CD4-positive, alpha-beta T cell treated with Interleukin-17A for 1 hour (primary cell): ENCODE measurements at regions not wholly inside any gene's neighbourhood (a gene's known extent, or its start where the extent isn't known, plus 50 kb on each side); places are given as distances from the start of the nearest gene placed in this dataset.

ENCODE experiments used
- DNase-seq: peaks from one replicate; pipeline ENCODE4 v3.0.0-alpha.2; 2020

- DNase-seq: no peak
Measured at GRCh38 chr2:145197944-145198343, 678.0 kb upstream of the ZEB2 start.

- DNase-seq: no peak
Measured at GRCh38 chr2:145194673-145195072, 674.8 kb upstream of the ZEB2 start.

GRCh38 chr2:145190031-145190703, 670.2 kb upstream of the ZEB2 start:
- DNase-seq: no peak

GRCh38 chr2:145186303-145186702, 666.4 kb upstream of the ZEB2 start:
- no peak for DNase-seq

GRCh38 chr2:145185696-145186095, 665.8 kb upstream of the ZEB2 start:
- DNase-seq: no peak

- DNase-seq: no peak
Measured at GRCh38 chr2:145184741-145185651, 665.1 kb upstream of the ZEB2 start.

- DNase-seq: no peak
Measured at GRCh38 chr2:145169285-145169684, 649.4 kb upstream of the ZEB2 start.

GRCh38 chr2:145168091-145168490, 648.2 kb upstream of the ZEB2 start:
- DNase-seq: no peak

- no peak for DNase-seq
Measured at GRCh38 chr2:145166731-145167302, 646.9 kb upstream of the ZEB2 start.

GRCh38 chr2:145161656-145162055, 641.7 kb upstream of the ZEB2 start:
- DNase-seq: no peak

- DNase-seq: no peak
Measured at GRCh38 chr2:145160855-145161254, 640.9 kb upstream of the ZEB2 start.

- DNase-seq: no peak
Measured at GRCh38 chr2:145159676-145160075, 639.8 kb upstream of the ZEB2 start.

- no peak for DNase-seq
Measured at GRCh38 chr2:145157741-145158591, 638.0 kb upstream of the ZEB2 start.

GRCh38 chr2:145157036-145157675, 637.2 kb upstream of the ZEB2 start:
- DNase-seq: no peak

- no peak for DNase-seq
Measured at GRCh38 chr2:145156199-145156598, 636.3 kb upstream of the ZEB2 start.

- no peak for DNase-seq
Measured at GRCh38 chr2:145155196-145155595, 635.3 kb upstream of the ZEB2 start.

GRCh38 chr2:145154731-145155130, 634.8 kb upstream of the ZEB2 start:
- no peak for DNase-seq

- DNase-seq: no peak
Measured at GRCh38 chr2:145146691-145147090, 626.8 kb upstream of the ZEB2 start.

- no peak for DNase-seq
Measured at GRCh38 chr2:145144131-145144728, 624.3 kb upstream of the ZEB2 start.

GRCh38 chr2:145141981-145142380, 622.1 kb upstream of the ZEB2 start:
- DNase-seq: no peak

GRCh38 chr2:145140658-145141057, 620.7 kb upstream of the ZEB2 start:
- DNase-seq: no peak

- no peak for DNase-seq
Measured at GRCh38 chr2:145138626-145139025, 618.7 kb upstream of the ZEB2 start.
